A549 (cell line): ENCODE measurements at regions not wholly inside any gene's neighbourhood (a gene's known extent, or its start where the extent isn't known, plus 50 kb on each side); places are given as distances from the start of the nearest gene placed in this dataset.

ENCODE experiments used
- ATAC-seq, 2 experiments: fragments of 200-7000 bp in 1 of 2; fragments of >200 bp in 1 of 2; cut with Nextera tagmentation in 1 of 2; cut with Tn5 transposase in 1 of 2; 3 replicates each; pipeline versions ENCODE4 v1.8.0 to v1.9.1; 2018 to 2020; ENCODE audit warnings: mild to moderate bottlenecking in 1 of 2, moderate library complexity in 1 of 2
- CTCF ChIA-PET: fragments of 300-600 bp; sonication (Branson Sonifier 250); formaldehyde crosslinking; extraction: SDS; loops from one replicate; lab custom pipeline; 2021; ENCODE audit warnings: antibody characterized with exemption, inconsistent platforms; lab: Yijun Ruan, JAX
- POLR2A ChIA-PET: fragments of 350-600 bp; formaldehyde crosslinking; extraction: SDS; loops from one replicate; lab custom pipeline; 2021; ENCODE audit warnings: antibody characterized with exemption, inconsistent platforms; lab: Yijun Ruan, JAX
- DNase-seq, 2 experiments: peaks; one replicate each; pipeline versions ENCODE4 v3.0.0 to v3.0.0-alpha.2; 2011 to 2016; ENCODE audit warnings: low read depth in 1 of 2, low spot score in 1 of 2
- FAIRE-seq: peaks from 2 replicates; lab custom pipeline; 2011; peaks lifted over from hg19 to GRCh38; lab: Jason Lieb, UNC
- H3K27ac ChIP-seq, 2 experiments: fragments of >200 bp; sonication (Bioruptor Twin); formaldehyde crosslinking; 3 replicates each; pipeline ENCODE4 v1.5.1; 2016 to 2017
- H3K4me1 ChIP-seq: fragments of >200 bp; sonication (Bioruptor Twin); formaldehyde crosslinking; 3 replicates; pipeline ENCODE4 v1.6.1; 2016
- H3K4me2 ChIP-seq: fragments of >200 bp; sonication (Bioruptor Twin); formaldehyde crosslinking; 3 replicates; pipeline ENCODE4 v1.6.1; 2016
- H3K4me3 ChIP-seq: fragments of >200 bp; sonication (Bioruptor Twin); formaldehyde crosslinking; 3 replicates; pipeline ENCODE4 v1.5.1; 2016
- H3K9me3 ChIP-seq: fragments of >200 bp; sonication (Bioruptor Twin); formaldehyde crosslinking; 3 replicates; pipeline ENCODE4 v1.6.1; 2016
- BCL3 ChIP-seq: fragments of >200 bp; sonication (Bioruptor Twin); formaldehyde crosslinking; IDR thresholded peaks from 3 replicates; pipeline ENCODE4 v1.6.1; 2016
- CBX2 ChIP-seq: fragments of 200-600 bp; sonication (generic); IDR thresholded peaks from 2 replicates; pipeline ENCODE4 v1.6.1; 2016; ENCODE audit warnings: low read depth, mild to moderate bottlenecking, borderline replicate concordance
- CEBPB ChIP-seq, 2 experiments: fragments of >200 bp in 1 of 2; sonication (Bioruptor Twin) in 1 of 2; formaldehyde crosslinking in 1 of 2; IDR thresholded peaks; 2 replicates each; pipeline ENCODE4 v1.6.1; 2012 to 2016
- CHD2 ChIP-seq: fragments of 150-350 bp; IDR thresholded peaks from 2 replicates; pipeline ENCODE4 v1.6.1; 2014; ENCODE audit warnings: low read length; ENCODE audit not compliant: partially characterized antibody
- CHD4 ChIP-seq: fragments of 200-600 bp; sonication (generic); IDR thresholded peaks from 2 replicates; pipeline ENCODE4 v1.6.1; 2016; ENCODE audit warnings: antibody characterized with exemption, mild to moderate bottlenecking, borderline replicate concordance
- EP300 ChIP-seq, 2 experiments: fragments of >200 bp; sonication (Bioruptor Twin); formaldehyde crosslinking; IDR thresholded peaks; 2 replicates in 1 of 2; 3 replicates in 1 of 2; pipeline ENCODE4 v1.6.1; 2016 to 2017
- HOXB13 ChIP-seq: fragments of 250-450 bp; sonication (Bioruptor Pico); IDR thresholded peaks from 2 replicates; pipeline ENCODE4 v1.5.0; 2020; ENCODE audit warnings: low read depth, mild to moderate bottlenecking, moderate library complexity
- JUN ChIP-seq, 2 experiments: fragments of >200 bp; sonication (Bioruptor Twin); formaldehyde crosslinking; IDR thresholded peaks; 2 replicates in 1 of 2; 3 replicates in 1 of 2; pipeline ENCODE4 v1.6.1; 2016 to 2017
- MYC ChIP-seq: IDR thresholded peaks from 2 replicates; pipeline ENCODE4 v1.6.1; 2012; ENCODE audit warnings: mild to moderate bottlenecking, inconsistent platforms, low read length, improper control_type of control experiment, borderline replicate concordance
- NR3C1 ChIP-seq: fragments of >200 bp; sonication (Bioruptor Twin); formaldehyde crosslinking; IDR thresholded peaks from 3 replicates; pipeline ENCODE4 v1.6.1; 2017
- POLR2A ChIP-seq: IDR thresholded peaks from 2 replicates; pipeline ENCODE4 v1.6.1; 2012; ENCODE audit warnings: mild to moderate bottlenecking, low read length
- RARB ChIP-seq: fragments of 250-450 bp; sonication (Bioruptor Pico); IDR thresholded peaks from 2 replicates; pipeline ENCODE4 v1.8.0; 2021; ENCODE audit warnings: mild to moderate bottlenecking, moderate library complexity
- RFX5 ChIP-seq: fragments of 450-650 bp; IDR thresholded peaks from 2 replicates; pipeline ENCODE4 v1.7.1; 2014; ENCODE audit warnings: antibody characterized with exemption, mild to moderate bottlenecking, moderate library complexity
- ZFP36 ChIP-seq: fragments of 450-650 bp; IDR thresholded peaks from 2 replicates; pipeline ENCODE4 v1.6.1; 2014; ENCODE audit warnings: borderline replicate concordance; ENCODE audit not compliant: partially characterized antibody
- ZNF302 ChIP-seq: fragments of 250-450 bp; sonication (Bioruptor Pico); IDR thresholded peaks from 2 replicates; pipeline ENCODE4 v1.9.0; 2021; ENCODE audit warnings: inconsistent platforms, mild to moderate bottlenecking, moderate library complexity
- WGBS: methylation state at CpG from one replicate; pipeline ENCODE4 v1.1.6; 2017; ENCODE audit errors: missing lambda C conversion rate; 5-methylcytosine and 5-hydroxymethylcytosine counted together
- TF ChIP-seq, protein P1 (sequence below): fragments of 200-600 bp; sonication (generic); IDR thresholded peaks from 2 replicates; pipeline ENCODE4 v1.6.1; 2016; ENCODE audit warnings: antibody characterized with exemption, mild to moderate bottlenecking, moderate library complexity

GRCh38 chr11:93907901-93908300 is 57.5 kb upstream of the VSTM5 start:
- 0 out of 3 replicates have a peak, but pooled peaks cover 6% of the 10 kb centered on the region for H3K4me1 ChIP-seq
- no peak overlapping the region for H3K4me2 ChIP-seq
- POLR2A ChIA-PET = no interaction called here
- H3K27ac ChIP-seq = no peak overlapping the region
- ATAC-seq = no peak
- 0% methylated on average over 1 of the region's 1 CpG for WGBS
- H3K9me3 ChIP-seq = no peaks in the 10 kb centered on the region
- H3K4me3 ChIP-seq = no peak overlapping the region
- no peak for DNase-seq
- FAIRE-seq = no peak
- TF ChIP-seq CHD4 = no peak
- no peak for TF ChIP-seq EP300 (IDR thresholded peaks at IDR 0.05)
- no peak for TF ChIP-seq RARB
- TF ChIP-seq, all 56 proteins: peak for 0
- CTCF ChIA-PET = no interaction called here

DNA sequence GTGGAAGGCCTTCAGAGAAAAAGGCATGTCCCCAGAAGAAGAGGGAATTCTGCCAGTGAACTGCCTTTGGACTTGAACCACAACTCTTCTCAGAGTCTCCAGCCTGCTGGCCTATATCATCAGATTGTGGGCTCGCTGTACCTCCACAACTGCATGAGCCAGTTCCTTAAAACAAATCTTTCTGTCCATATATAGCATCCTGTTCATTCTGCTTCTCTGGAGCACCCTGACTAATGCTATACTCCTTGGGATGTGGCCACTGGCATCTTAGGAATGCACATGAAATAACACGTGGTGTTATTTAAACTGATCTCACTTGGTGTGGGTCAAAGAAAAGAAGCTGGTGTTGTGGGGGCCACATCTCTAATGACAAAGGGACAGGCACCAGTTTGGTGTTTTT is 58.3 kb upstream of the VSTM5 start:
- CTCF ChIA-PET = interaction anchor here (0.6 to 2.3 kb wide), 2 partner anchors 13 to 708 kb away, joined by 3 to 10 read pairs; no protein-coding TSS in a partner anchor
- ATAC-seq (peak; percentile 54 to 69; a peak in 2 of 6 replicates), FAIRE-seq (no peak), DNase-seq (peak in 1 of 2 experiments; percentile 20)
- Histone ChIP-seq H3K4me3 (no peak overlapping the region), H3K9me3 (no peaks in the 10 kb centered on the region), H3K27ac (no peak overlapping the region), H3K4me2 (no peak overlapping the region), H3K4me1 (0 out of 3 replicates have a peak, but pooled peaks cover 6% of the 10 kb centered on the region)
- WGBS = 5% methylated on average over 2 of the region's 2 CpGs
- TF ChIP-seq CEBPB (IDR thresholded peaks at IDR 0.05) = no peak
- no peak for TF ChIP-seq ZNF302 (CRISPR knock-in tag)
- TF ChIP-seq NR3C1 = no peak
- no peak for TF ChIP-seq MYC
- POLR2A ChIA-PET = interaction anchor here (0.7 kb wide), 1 partner anchor 196 kb away, joined by 4 read pairs; no protein-coding TSS in a partner anchor

DNA sequence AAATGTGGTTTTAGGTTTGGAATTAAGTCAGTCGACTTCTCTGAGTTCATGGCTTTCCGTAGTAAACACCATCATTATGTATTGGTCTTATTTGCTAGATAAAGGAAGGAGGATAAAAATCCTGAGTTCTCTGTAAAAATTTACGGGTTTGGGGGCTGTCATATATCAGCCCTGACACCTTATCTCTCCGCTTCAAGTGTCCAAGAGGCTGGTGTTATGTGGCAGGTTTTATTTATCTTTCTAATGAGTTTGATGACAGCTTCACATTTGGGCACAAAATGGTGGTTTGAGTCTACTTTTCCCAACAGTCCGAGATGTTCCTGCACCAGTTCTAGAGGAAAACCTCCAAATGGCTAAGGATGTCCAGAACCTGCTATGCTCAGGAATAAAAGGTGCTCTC is 67.3 kb upstream of the VSTM5 start:
- POLR2A ChIA-PET = no interaction called here
- Histone ChIP-seq H3K4me2 (no peak overlapping the region), H3K9me3 (peaks cover 3% of the 10 kb centered on the region; the same call in 1 of the 3 replicates), H3K4me1 (no peaks in the 10 kb centered on the region), H3K27ac (no peak overlapping the region), H3K4me3 (no peak overlapping the region)
- FAIRE-seq (no peak), ATAC-seq (no peak)
- CTCF ChIA-PET = interaction anchor here (1.3 kb wide), 1 partner anchor 22 kb away, joined by 7 read pairs; no protein-coding TSS in a partner anchor
- 25% methylated on average over 5 of the region's 5 CpGs for WGBS
- no peak for TF ChIP-seq CEBPB (IDR thresholded peaks at IDR 0.05)
- no peak for TF ChIP-seq BCL3
- TF ChIP-seq HOXB13 (CRISPR knock-in tag) = no peak
- TF ChIP-seq, protein P1, sequence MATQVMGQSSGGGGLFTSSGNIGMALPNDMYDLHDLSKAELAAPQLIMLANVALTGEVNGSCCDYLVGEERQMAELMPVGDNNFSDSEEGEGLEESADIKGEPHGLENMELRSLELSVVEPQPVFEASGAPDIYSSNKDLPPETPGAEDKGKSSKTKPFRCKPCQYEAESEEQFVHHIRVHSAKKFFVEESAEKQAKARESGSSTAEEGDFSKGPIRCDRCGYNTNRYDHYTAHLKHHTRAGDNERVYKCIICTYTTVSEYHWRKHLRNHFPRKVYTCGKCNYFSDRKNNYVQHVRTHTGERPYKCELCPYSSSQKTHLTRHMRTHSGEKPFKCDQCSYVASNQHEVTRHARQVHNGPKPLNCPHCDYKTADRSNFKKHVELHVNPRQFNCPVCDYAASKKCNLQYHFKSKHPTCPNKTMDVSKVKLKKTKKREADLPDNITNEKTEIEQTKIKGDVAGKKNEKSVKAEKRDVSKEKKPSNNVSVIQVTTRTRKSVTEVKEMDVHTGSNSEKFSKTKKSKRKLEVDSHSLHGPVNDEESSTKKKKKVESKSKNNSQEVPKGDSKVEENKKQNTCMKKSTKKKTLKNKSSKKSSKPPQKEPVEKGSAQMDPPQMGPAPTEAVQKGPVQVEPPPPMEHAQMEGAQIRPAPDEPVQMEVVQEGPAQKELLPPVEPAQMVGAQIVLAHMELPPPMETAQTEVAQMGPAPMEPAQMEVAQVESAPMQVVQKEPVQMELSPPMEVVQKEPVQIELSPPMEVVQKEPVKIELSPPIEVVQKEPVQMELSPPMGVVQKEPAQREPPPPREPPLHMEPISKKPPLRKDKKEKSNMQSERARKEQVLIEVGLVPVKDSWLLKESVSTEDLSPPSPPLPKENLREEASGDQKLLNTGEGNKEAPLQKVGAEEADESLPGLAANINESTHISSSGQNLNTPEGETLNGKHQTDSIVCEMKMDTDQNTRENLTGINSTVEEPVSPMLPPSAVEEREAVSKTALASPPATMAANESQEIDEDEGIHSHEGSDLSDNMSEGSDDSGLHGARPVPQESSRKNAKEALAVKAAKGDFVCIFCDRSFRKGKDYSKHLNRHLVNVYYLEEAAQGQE = no peak
- TF ChIP-seq MYC = no peak
- no peak for TF ChIP-seq RFX5
- TF ChIP-seq ZFP36 = no peak
- TF ChIP-seq CBX2 = no peak
- TF ChIP-seq POLR2A = no peak
- TF ChIP-seq CHD2 = no peak
- no peak for TF ChIP-seq JUN (IDR thresholded peaks at IDR 0.05)
- TF ChIP-seq, all 56 proteins: peak for 0
- DNase-seq = no peak
